Embryonic facial prominence (tissue), 1 donor: ENCODE measurements at regions not wholly inside any gene's neighbourhood (a gene's known extent, or its start where the extent isn't known, plus 50 kb on each side); places are given as distances from the start of the nearest gene placed in this dataset.
"Not testable (repeated sequence)": the region's sequence is repeated elsewhere in the genome, so short reads cannot be mapped to it uniquely, and the experiment has no call there.

ENCODE experiments used
- DNase-seq: peaks from one replicate; pipeline ENCODE4 v3.0.0-alpha.2; 2016; ENCODE audit errors: extremely low spot score

GRCh38 chr9:87041553-87042235, 94.4 kb upstream of the GAS1 start:
- not testable (repeated sequence) for DNase-seq

GRCh38 chr9:87049929-87050608, 102.8 kb upstream of the GAS1 start:
- not testable (repeated sequence) for DNase-seq

GRCh38 chr9:87054999-87055686, 107.8 kb upstream of the GAS1 start:
- no peak for DNase-seq

- DNase-seq, result no peak
These were observed 112.5 kb upstream of the GAS1 start for GRCh38 chr9:87059772-87060171.

GRCh38 chr9:87062746-87063145, 115.4 kb upstream of the GAS1 start:
- DNase-seq, result no peak

GRCh38 chr9:87063246-87063645, 115.9 kb upstream of the GAS1 start:
- no peak for DNase-seq

GRCh38 chr9:87063871-87064270, 116.6 kb upstream of the GAS1 start:
- no peak for DNase-seq

- no peak for DNase-seq
These were observed 117.0 kb upstream of the GAS1 start for GRCh38 chr9:87064311-87064710.

- DNase-seq, result no peak
These were observed 118.7 kb upstream of the GAS1 start for GRCh38 chr9:87065981-87066380.

GRCh38 chr9:87067426-87067825, 120.1 kb upstream of the GAS1 start:
- DNase-seq, result no peak

GRCh38 chr9:87068177-87068840, 121.0 kb upstream of the GAS1 start:
- DNase-seq, result no peak

GRCh38 chr9:87069690-87070089, 122.4 kb upstream of the GAS1 start:
- no peak for DNase-seq

- DNase-seq, result no peak
These were observed 123.0 kb upstream of the GAS1 start for GRCh38 chr9:87070336-87070735.

- no peak for DNase-seq
These were observed 124.2 kb upstream of the GAS1 start for GRCh38 chr9:87071473-87071872.

- DNase-seq, result no peak
These were observed 126.4 kb upstream of the GAS1 start for GRCh38 chr9:87073692-87074091.

- DNase-seq, result no peak
These were observed 128.2 kb upstream of the GAS1 start for GRCh38 chr9:87075537-87075936.

GRCh38 chr9:87076825-87077224, 129.5 kb upstream of the GAS1 start:
- DNase-seq, result no peak

GRCh38 chr9:87077986-87078385, 130.7 kb upstream of the GAS1 start:
- no peak for DNase-seq

GRCh38 chr9:87080512-87081264, 133.4 kb upstream of the GAS1 start:
- no peak for DNase-seq

GRCh38 chr9:87081503-87081902, 134.2 kb upstream of the GAS1 start:
- no peak for DNase-seq

GRCh38 chr9:87083986-87084385, 136.7 kb upstream of the GAS1 start:
- no peak for DNase-seq

GRCh38 chr9:87084407-87084806, 137.1 kb upstream of the GAS1 start:
- DNase-seq, result no peak
